ENCODE measurements at regions not wholly inside any gene's neighbourhood (a gene's known extent, or its start where the extent isn't known, plus 50 kb on each side); places are given as distances from the start of the nearest gene placed in this dataset.

- no peak for TF ChIP-seq CTCF (IDR thresholded peaks at IDR 0.05)
- TF ChIP-seq POLR2A (IDR thresholded peaks at IDR 0.05), result no peak
Measured at GRCh38 chrX:10358958-10359357, 202.2 kb downstream of the CLCN4 start.

Measured in lower leg skin (tissue), 3 donors.